HL-60 (cell line): ENCODE measurements at regions not wholly inside any gene's neighbourhood (a gene's known extent, or its start where the extent isn't known, plus 50 kb on each side); places are given as distances from the start of the nearest gene placed in this dataset.

ENCODE experiments used
- GABPA ChIP-seq: IDR thresholded peaks from 2 replicates; pipeline ENCODE4 v1.6.1; 2012; ENCODE audit warnings: low read depth
- TF ChIP-seq, protein P1 (sequence below): IDR thresholded peaks from 2 replicates; pipeline ENCODE4 v1.6.1; 2012; ENCODE audit warnings: low read depth; ENCODE audit not compliant: insufficient replicate concordance

DNA sequence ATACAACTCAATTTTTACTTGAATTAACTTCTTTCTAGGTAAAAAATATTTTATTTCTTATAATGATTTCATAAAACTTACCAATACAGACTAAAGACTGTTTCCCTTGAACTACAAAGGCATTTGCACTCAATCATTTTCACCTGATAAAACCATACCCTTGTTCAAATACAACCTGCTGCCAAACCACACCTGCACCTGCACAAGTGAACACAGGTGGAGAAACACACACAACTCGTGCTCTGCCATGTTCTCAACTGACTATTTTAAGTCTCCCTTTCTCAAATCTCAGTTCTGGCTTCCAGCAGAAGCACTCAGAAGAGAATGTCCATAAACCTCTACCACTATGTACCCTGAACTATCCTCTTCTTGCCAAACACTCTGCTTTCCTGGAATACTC, 1892.1 kb downstream of the MAT2B start:
- TF ChIP-seq, protein P1, sequence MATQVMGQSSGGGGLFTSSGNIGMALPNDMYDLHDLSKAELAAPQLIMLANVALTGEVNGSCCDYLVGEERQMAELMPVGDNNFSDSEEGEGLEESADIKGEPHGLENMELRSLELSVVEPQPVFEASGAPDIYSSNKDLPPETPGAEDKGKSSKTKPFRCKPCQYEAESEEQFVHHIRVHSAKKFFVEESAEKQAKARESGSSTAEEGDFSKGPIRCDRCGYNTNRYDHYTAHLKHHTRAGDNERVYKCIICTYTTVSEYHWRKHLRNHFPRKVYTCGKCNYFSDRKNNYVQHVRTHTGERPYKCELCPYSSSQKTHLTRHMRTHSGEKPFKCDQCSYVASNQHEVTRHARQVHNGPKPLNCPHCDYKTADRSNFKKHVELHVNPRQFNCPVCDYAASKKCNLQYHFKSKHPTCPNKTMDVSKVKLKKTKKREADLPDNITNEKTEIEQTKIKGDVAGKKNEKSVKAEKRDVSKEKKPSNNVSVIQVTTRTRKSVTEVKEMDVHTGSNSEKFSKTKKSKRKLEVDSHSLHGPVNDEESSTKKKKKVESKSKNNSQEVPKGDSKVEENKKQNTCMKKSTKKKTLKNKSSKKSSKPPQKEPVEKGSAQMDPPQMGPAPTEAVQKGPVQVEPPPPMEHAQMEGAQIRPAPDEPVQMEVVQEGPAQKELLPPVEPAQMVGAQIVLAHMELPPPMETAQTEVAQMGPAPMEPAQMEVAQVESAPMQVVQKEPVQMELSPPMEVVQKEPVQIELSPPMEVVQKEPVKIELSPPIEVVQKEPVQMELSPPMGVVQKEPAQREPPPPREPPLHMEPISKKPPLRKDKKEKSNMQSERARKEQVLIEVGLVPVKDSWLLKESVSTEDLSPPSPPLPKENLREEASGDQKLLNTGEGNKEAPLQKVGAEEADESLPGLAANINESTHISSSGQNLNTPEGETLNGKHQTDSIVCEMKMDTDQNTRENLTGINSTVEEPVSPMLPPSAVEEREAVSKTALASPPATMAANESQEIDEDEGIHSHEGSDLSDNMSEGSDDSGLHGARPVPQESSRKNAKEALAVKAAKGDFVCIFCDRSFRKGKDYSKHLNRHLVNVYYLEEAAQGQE: no peak
- TF ChIP-seq GABPA: no peak
